ENCODE measurements at regions not wholly inside any gene's neighbourhood (a gene's known extent, or its start where the extent isn't known, plus 50 kb on each side); places are given as distances from the start of the nearest gene placed in this dataset.
A peak's percentile ranks its signal among the peaks of the same experiment; 100 is the strongest.

DNA sequence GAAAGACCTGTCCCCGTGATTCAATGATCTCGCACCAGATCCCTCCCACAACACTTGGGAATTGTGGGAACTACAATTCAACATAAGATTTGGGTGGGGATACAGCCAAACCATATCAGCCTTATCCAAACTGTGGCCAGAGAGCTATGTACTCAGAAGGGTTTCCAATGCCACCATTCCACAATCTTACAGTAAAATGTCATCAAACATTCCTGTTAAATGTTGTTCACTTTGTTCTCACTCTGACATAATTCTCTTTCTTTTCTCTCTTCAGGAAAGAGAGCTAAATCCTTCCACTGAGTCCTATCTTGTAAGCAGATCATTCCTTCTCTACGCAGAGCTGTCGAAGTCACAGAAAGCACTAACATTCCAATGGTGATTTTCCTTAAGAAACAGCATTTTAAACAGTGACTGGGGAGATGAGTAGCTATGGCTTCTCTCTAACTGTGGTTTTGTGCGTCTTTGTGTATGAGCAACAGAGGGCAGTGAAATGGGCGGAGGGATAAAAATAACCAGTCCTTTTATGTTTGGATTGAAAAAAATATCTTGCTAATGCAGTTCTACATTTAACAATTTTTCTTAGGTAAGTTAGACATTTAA, 684.7 kb downstream of the EPHA4 start:
- no peak overlapping the region for H3K4me3 ChIP-seq (ENCODE audit: low read depth, low read length)
- no peak for DNase-seq (ENCODE audit: low read depth)
- TF ChIP-seq, protein P1, sequence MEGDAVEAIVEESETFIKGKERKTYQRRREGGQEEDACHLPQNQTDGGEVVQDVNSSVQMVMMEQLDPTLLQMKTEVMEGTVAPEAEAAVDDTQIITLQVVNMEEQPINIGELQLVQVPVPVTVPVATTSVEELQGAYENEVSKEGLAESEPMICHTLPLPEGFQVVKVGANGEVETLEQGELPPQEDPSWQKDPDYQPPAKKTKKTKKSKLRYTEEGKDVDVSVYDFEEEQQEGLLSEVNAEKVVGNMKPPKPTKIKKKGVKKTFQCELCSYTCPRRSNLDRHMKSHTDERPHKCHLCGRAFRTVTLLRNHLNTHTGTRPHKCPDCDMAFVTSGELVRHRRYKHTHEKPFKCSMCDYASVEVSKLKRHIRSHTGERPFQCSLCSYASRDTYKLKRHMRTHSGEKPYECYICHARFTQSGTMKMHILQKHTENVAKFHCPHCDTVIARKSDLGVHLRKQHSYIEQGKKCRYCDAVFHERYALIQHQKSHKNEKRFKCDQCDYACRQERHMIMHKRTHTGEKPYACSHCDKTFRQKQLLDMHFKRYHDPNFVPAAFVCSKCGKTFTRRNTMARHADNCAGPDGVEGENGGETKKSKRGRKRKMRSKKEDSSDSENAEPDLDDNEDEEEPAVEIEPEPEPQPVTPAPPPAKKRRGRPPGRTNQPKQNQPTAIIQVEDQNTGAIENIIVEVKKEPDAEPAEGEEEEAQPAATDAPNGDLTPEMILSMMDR (conservative IDR thresholded peaks at IDR 0.05; ENCODE audit: low read depth, low read length), result no peak

DNA sequence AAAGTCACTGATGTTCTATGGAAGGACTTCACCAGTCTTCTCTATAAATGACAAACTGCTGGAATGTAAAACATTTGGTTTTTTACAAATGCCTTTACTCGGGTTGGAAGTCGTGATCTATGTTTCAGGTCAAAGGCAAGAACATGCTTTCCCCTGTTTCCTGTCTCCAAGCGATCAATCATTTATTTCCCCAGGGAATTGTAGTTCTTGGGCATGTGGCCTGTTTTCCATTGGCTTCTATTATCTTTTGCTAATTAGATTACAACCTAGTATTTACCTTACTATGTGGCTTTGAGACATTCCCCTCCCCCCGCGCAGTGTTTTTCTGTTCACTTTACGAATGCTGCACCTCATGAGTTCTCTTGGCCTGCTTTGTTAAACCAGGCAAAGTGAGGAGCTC, 684.2 kb downstream of the EPHA4 start:
- DNase-seq (ENCODE audit: low read depth), result no peak
- H3K4me3 ChIP-seq (ENCODE audit: low read depth, low read length), result no peak overlapping the region
- TF ChIP-seq, protein P1 (conservative IDR thresholded peaks at IDR 0.05; ENCODE audit: low read depth, low read length), result no peak

- TF ChIP-seq, protein P1 (conservative IDR thresholded peaks at IDR 0.05; ENCODE audit: low read depth, low read length), result no peak
- DNase-seq (ENCODE audit: low read depth), result no peak
Observed at GRCh38 chr2:220890931-220891330, 681.2 kb downstream of the EPHA4 start.

GRCh38 chr2:220891405-220891804, 680.7 kb downstream of the EPHA4 start:
- H3K4me3 ChIP-seq (ENCODE audit: low read depth, low read length), result no peak overlapping the region
- TF ChIP-seq, protein P1 (conservative IDR thresholded peaks at IDR 0.05; ENCODE audit: low read depth, low read length), result no peak
- peak; percentile 62 for DNase-seq (ENCODE audit: low read depth)

More at GRCh38 chr2:220890931-220891330, 681.2 kb downstream of the EPHA4 start:
- H3K4me3 ChIP-seq (ENCODE audit: low read depth, low read length), result no peak overlapping the region

GRCh38 chr2:220892018-220892634, 680.0 kb downstream of the EPHA4 start:
- no peak for DNase-seq (ENCODE audit: low read depth)
- no peak overlapping the region for H3K4me3 ChIP-seq (ENCODE audit: low read depth, low read length)
- TF ChIP-seq, protein P1 (conservative IDR thresholded peaks at IDR 0.05; ENCODE audit: low read depth, low read length), result no peak

DNA sequence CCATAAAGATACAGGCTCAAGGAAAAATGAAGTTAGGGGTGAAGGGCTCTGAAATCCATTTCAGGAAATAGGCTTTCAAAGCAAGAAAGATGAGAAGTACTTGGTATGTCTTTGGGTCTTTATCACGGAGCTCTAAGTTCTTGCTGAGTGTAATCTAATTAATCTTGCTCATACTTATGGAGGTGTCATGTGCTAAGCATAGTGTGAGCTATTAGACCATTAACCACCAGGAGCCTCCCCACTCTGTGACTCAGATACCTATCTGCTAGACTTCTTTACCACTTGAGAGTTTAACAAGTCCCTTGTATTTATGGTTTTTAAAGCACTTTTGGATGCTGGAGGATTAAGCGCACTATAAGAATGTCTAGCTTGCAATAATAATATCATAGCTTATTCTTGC, 678.7 kb downstream of the EPHA4 start:
- DNase-seq (ENCODE audit: low read depth), result no peak
- no peak overlapping the region for H3K4me3 ChIP-seq (ENCODE audit: low read depth, low read length)
- TF ChIP-seq, protein P1 (conservative IDR thresholded peaks at IDR 0.05; ENCODE audit: low read depth, low read length), result no peak

DNA sequence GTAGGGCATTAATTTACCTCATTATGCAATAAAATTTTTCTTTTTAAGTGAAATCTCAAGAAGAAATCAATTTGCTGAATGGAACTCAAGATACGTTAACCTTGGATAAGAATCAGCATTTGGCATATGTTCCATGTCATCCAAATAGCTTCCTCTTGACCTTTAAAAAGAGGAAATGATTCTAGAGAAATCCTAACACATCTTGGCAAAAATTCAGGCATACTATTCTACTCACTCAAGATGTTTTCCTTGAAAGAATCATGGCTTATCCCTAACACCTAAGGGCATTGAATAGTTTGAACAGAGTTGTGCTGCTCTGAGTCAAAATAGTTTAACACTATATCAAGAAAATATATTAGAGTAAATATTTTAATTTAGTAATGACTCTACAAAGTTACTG, 678.0 kb downstream of the EPHA4 start:
- H3K4me3 ChIP-seq (ENCODE audit: low read depth, low read length), result no peak overlapping the region
- TF ChIP-seq, protein P1 (conservative IDR thresholded peaks at IDR 0.05; ENCODE audit: low read depth, low read length), result no peak
- no peak for DNase-seq (ENCODE audit: low read depth)
